HG02981 (cell line): ENCODE measurements at regions not wholly inside any gene's neighbourhood (a gene's known extent, or its start where the extent isn't known, plus 50 kb on each side); places are given as distances from the start of the nearest gene placed in this dataset.

Experiments
- ATAC-seq: cut with Tn5 transposase; IDR thresholded peaks from one replicate; pipeline ENCODE4 v1.9.1; 2021; ENCODE audit warnings: mild to moderate bottlenecking, moderate library complexity; ENCODE audit not compliant: unreplicated experiment

- ATAC-seq, result no peak
These were observed 259.1 kb upstream of the POU3F1 start for GRCh38 chr1:38305666-38306065.

- ATAC-seq, result no peak
These were observed 257.2 kb upstream of the POU3F1 start for GRCh38 chr1:38303843-38304242.

DNA sequence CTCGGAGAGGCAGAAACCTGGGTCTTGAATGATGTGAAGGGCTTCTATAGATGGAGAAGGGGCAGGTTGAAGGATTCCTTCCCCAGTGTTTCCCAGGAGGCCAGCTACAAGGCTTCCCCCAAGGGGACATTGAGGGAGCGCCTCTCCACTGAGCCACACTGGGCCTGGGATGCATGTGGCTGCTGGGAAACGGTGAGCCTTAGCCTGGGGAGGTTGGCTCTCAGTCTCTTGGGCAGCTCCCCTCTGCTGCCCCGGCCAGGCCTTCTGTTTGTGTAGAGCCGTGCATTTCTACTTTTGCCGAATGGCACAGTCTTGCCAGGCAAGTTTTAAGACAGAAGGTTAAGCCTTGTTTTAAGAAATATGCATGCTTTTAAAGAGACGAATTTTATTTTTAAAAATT, 254.4 kb upstream of the POU3F1 start:
- no peak for ATAC-seq

DNA sequence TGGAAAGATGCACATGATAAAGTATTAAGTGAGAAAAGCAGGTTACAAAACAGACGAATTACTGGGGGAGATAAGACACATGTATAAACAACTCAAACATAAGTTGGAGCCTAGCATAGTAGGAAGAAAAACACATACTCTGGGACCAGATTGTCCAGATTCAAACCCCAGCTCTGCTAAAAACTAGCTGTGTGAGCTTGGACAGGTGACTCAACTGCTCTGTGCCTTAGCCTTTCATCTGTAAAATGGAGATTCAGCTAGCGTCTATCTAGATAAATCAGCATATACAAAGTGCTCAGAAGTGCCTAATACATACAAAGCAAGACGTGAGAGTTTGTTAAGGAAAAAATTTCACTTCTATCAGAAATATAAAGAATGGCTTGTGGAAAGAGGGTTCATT, 254.0 kb upstream of the POU3F1 start:
- ATAC-seq, result no peak

GRCh38 chr1:38297842-38298241, 251.2 kb upstream of the POU3F1 start:
- ATAC-seq, result no peak

GRCh38 chr1:38297246-38297645, 250.7 kb upstream of the POU3F1 start:
- no peak for ATAC-seq

GRCh38 chr1:38296047-38296446, 249.5 kb upstream of the POU3F1 start:
- no peak for ATAC-seq

GRCh38 chr1:38293567-38293966, 247.0 kb upstream of the POU3F1 start:
- ATAC-seq, result no peak

DNA sequence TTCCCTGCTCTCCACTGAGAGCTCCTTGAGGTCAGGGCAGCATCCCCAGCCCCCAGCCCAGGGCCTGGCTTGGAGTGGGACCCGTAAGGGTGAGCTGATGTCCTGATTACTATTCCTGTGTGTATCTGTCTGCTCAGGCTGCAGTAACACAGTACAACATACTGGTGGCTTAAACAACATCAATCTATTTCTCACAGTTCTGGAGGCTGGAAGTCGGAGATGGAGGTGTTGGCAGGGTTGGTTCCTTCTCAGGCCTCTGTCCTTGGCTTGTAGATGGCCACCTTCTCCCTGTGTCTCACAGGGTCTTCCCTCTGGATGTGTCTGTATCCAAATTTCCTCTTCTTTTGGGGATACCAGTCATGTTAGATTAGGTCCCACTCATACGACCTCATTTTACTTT, 246.4 kb upstream of the POU3F1 start:
- no peak for ATAC-seq

DNA sequence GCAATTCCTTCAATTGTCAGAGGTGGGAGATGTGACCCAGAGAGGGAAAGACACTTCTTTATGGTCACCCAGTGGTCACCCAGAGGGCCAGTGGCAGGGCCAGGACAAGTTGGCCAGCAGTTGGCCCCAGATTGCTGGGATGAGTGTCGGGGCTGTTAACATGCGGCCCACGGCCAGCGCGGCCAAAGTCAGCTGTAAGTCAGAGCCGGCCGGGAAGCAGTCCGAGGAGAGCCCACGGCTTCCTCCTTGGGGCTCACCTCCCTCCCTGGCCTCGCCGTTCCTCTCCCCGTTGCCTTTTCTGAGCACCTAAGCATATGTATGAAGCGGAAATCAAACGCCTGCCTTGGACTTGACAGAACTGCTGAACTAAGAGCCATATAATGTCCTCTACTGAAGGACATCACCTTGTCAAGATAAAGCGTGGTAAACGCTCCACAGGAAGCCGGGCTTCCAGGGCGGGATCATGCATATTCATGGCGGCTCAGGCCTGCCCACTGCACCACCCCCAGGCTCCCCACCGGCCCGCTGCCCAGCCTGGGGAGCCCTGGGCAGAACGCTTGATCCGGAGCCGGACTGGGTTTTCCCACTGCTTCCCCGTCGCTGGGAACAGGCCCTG, 245.4 kb upstream of the POU3F1 start:
- no peak for ATAC-seq

GRCh38 chr1:38291336-38291735, 244.7 kb upstream of the POU3F1 start:
- no peak for ATAC-seq

DNA sequence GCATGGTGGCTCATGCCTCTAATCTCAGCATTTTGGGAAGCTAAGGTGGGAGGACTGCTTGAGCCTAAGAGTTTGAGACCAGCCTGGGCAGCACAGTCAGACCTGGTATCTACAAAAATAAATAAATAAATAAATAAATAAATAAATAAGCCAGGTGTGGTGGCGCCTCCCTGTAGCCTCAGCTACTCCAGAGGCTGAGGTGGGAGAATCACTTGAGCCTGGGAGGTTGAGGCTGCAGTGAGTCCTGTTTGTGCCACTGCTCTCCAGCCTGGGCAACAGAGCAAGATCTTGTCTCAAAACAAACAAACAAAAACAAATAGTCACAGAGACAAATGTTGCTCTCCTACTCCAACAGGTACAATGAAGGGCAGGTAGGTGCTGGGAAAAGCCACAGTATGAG, 242.4 kb upstream of the POU3F1 start:
- ATAC-seq, result no peak

DNA sequence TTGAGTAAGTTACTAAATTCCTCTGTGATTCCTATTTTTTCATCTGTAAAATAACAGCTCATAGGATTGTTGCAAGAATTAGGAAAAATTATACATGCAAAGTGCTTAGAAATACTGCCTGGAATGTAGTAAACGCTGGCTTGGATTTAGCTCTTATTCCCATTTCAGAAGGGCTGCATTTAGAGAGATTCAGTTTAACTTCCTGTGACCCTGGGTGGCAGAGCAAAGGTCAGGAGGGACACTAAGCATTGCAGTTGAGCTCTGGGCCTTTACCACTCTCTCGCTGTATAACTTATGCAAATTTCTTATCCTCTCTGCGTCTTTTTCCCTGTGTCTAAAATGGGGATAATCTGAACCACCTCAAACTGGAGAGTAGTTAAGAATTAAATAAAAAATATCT, 241.0 kb upstream of the POU3F1 start:
- ATAC-seq, result no peak

GRCh38 chr1:38287036-38287435, 240.4 kb upstream of the POU3F1 start:
- no peak for ATAC-seq

GRCh38 chr1:38285807-38286530, 239.4 kb upstream of the POU3F1 start:
- no peak for ATAC-seq

DNA sequence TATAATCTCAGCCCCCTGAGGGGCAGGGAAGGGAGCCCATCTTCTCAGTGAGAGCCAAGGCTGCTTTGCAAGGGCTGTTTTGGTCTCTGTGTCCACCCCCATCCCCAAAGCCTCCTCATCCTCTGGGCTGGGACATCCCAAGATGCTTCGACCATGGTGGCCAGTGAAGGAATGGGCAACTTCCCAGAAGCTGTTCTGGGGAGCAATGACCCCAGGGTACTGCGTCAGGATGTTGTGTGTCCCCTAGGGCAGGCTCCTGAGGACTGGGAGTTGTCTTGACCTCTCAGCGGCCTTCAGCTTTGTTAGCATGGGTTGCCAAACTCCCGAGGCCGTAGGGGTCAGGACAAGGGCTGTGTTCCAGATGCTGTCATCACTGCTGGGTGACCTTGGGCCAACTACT, 238.4 kb upstream of the POU3F1 start:
- no peak for ATAC-seq

- ATAC-seq, result no peak
These were observed 237.3 kb upstream of the POU3F1 start for GRCh38 chr1:38283696-38284470.

DNA sequence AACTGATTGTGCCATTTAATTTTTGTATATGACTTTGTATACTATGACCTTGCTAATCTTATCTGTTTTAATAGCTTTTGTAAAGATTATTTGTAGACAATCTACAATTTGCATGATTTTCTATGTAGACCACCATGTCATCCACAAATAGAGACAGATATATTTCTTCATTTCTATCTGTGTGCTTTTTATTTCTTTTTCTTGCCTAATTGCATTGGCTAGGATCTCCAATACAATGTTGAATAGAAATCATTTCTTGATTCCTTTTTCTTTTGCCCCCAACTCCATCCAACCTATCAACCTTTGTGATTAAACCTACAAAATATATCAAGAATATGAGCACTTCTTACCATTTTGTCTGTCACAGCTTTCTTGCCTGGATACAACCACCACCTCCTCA, 232.6 kb upstream of the POU3F1 start:
- no peak for ATAC-seq

DNA sequence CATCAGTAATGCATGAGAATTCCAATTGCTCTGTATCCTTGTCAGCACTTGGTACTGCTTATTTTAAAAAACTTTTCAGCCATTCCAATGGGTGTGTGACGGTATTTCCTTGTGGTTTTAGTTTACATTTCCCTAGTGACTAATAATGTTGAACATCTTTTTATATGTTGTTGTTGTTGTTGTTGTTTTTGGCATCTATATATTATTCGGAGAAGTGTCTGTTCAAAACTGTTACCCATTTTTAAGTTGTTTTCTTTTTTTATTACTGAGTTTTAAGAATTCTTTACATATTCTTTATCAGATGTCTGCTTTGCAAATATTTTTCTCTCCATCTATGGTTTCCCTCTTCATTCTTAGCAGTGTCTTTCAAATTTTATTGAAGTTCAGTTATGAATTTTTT, 231.1 kb upstream of the POU3F1 start:
- ATAC-seq, result no peak

DNA sequence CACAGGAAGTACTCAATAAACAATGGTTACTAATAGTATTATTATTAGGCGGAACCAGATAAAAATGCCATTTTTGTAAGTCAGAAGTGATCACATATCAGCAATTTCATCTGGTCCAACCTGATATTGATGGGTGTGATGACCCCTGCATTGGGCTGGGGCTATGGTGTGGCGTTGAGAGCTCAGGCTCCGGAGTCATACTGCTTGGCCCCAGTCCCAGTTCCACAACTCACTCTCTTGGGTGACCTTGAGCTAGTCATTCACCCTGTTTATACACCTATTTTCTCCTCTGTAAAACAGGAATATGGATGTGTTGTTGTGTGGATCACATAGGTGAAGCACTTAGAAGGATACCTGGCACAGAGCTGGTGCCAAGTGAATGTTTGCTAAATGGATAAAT, 229.4 kb upstream of the POU3F1 start:
- no peak for ATAC-seq

GRCh38 chr1:38274974-38275373, 228.4 kb upstream of the POU3F1 start:
- ATAC-seq, result no peak

GRCh38 chr1:38273196-38273804, 226.7 kb upstream of the POU3F1 start:
- ATAC-seq, result no peak
